ENCODE measurements at regions not wholly inside any gene's neighbourhood (a gene's known extent, or its start where the extent isn't known, plus 50 kb on each side); places are given as distances from the start of the nearest gene placed in this dataset.

- TF ChIP-seq CTCF (conservative IDR thresholded peaks at IDR 0.05): no peak
- no peak for TF ChIP-seq EZH2 (IDR thresholded peaks at IDR 0.05; ENCODE audit: low read depth)
- Histone ChIP-seq H3K36me3 (ENCODE audit: low read depth) (no peaks in the 10 kb centered on the region), H2AFZ (no peak overlapping the region), H4K20me1 (ENCODE audit: insufficient read depth) (no peaks in the 10 kb centered on the region), H3F3A (ENCODE audit: insufficient read depth, low read depth) (no peaks in the 10 kb centered on the region), H3K9me3 (ENCODE audit: insufficient read depth, low read depth) (no peaks in the 10 kb centered on the region), H3K27me3 (ENCODE audit: insufficient read depth, low read depth) (no peaks in the 10 kb centered on the region), H3K4me1 (replicated peaks; ENCODE audit: insufficient read depth) (no peaks in the 10 kb centered on the region), H3K9me2 (ENCODE audit: insufficient read depth) (no peaks in the 10 kb centered on the region), H3K79me2 (ENCODE audit: low read depth) (no peaks in the 10 kb centered on the region), H3K4me3 (no peak overlapping the region), H3K4me2 (no peak overlapping the region), H3K27ac (no peak overlapping the region)
- ChIA-PET POLR2A (ENCODE audit: unreplicated experiment) (no interaction called here), CTCF (interaction anchor here (0.5 kb wide), 1 partner anchor 602 kb away, joined by 3 read pairs; no protein-coding TSS in a partner anchor)
- no peak for DNase-seq
- intact Hi-C loops (cut with micrococcal nuclease; ENCODE audit: unreplicated experiment): no loop called here
- BruUV-seq (replicated peaks): no TSS peak
These were observed 705.4 kb upstream of the PTBP2 start for GRCh38 chr1:96016219-96016618.

- Histone ChIP-seq H4K20me1 (ENCODE audit: insufficient read depth) (no peaks in the 10 kb centered on the region), H3K4me2 (no peak overlapping the region), H2AFZ (no peak overlapping the region), H3K36me3 (ENCODE audit: low read depth) (no peaks in the 10 kb centered on the region), H3K27ac (no peak overlapping the region), H3K79me2 (ENCODE audit: low read depth) (no peaks in the 10 kb centered on the region), H3F3A (ENCODE audit: insufficient read depth, low read depth) (no peaks in the 10 kb centered on the region), H3K4me3 (no peak overlapping the region), H3K9me2 (ENCODE audit: insufficient read depth) (no peaks in the 10 kb centered on the region), H3K27me3 (ENCODE audit: insufficient read depth, low read depth) (no peaks in the 10 kb centered on the region), H3K9me3 (ENCODE audit: insufficient read depth, low read depth) (no peaks in the 10 kb centered on the region), H3K4me1 (replicated peaks; ENCODE audit: insufficient read depth) (no peaks in the 10 kb centered on the region)
- no peak for DNase-seq
- ChIA-PET POLR2A (ENCODE audit: unreplicated experiment) (no interaction called here), CTCF (no interaction called here)
- BruUV-seq (replicated peaks): no TSS peak
- TF ChIP-seq CTCF (conservative IDR thresholded peaks at IDR 0.05) (no peak), EZH2 (IDR thresholded peaks at IDR 0.05; ENCODE audit: low read depth) (no peak)
- intact Hi-C loops (cut with micrococcal nuclease; ENCODE audit: unreplicated experiment): no loop called here
These were observed 701.2 kb upstream of the PTBP2 start for GRCh38 chr1:96020378-96020777.

GRCh38 chr1:96025062-96025461 lies 696.5 kb upstream of the PTBP2 start:
- no peaks in the 10 kb centered on the region for H3K4me1 ChIP-seq (replicated peaks; ENCODE audit: insufficient read depth)
- CTCF ChIA-PET: no interaction called here

More at GRCh38 chr1:96025062-96025461, 696.5 kb upstream of the PTBP2 start:
- no TSS peak for BruUV-seq (replicated peaks)
- Histone ChIP-seq H2AFZ (no peak overlapping the region), H3F3A (ENCODE audit: insufficient read depth, low read depth) (no peaks in the 10 kb centered on the region), H3K9me3 (ENCODE audit: insufficient read depth, low read depth) (no peaks in the 10 kb centered on the region), H3K27me3 (ENCODE audit: insufficient read depth, low read depth) (no peaks in the 10 kb centered on the region), H3K4me3 (no peak overlapping the region), H3K36me3 (ENCODE audit: low read depth) (no peaks in the 10 kb centered on the region), H3K79me2 (ENCODE audit: low read depth) (no peaks in the 10 kb centered on the region), H3K27ac (no peak overlapping the region), H4K20me1 (ENCODE audit: insufficient read depth) (no peaks in the 10 kb centered on the region), H3K4me2 (no peak overlapping the region), H3K9me2 (ENCODE audit: insufficient read depth) (no peaks in the 10 kb centered on the region)
- no peak for DNase-seq
- POLR2A ChIA-PET (ENCODE audit: unreplicated experiment): no interaction called here
- TF ChIP-seq CTCF (conservative IDR thresholded peaks at IDR 0.05) (no peak), EZH2 (IDR thresholded peaks at IDR 0.05; ENCODE audit: low read depth) (no peak)
- intact Hi-C loops (cut with micrococcal nuclease; ENCODE audit: unreplicated experiment): no loop called here

Measured in PC-9 (cell line).